ENCODE measurements at regions not wholly inside any gene's neighbourhood (a gene's known extent, or its start where the extent isn't known, plus 50 kb on each side); places are given as distances from the start of the nearest gene placed in this dataset.
"Not testable (repeated sequence)": the region's sequence is repeated elsewhere in the genome, so short reads cannot be mapped to it uniquely, and the experiment has no call there.

GRCh38 chrX:127190381-127190780 lies 370.9 kb downstream of the PRR32 start:
- H3K36me3 ChIP-seq (replicated peaks; ENCODE audit: insufficient read depth, low read length): no peaks in the 10 kb centered on the region
- no peaks in the 10 kb centered on the region for H3F3A ChIP-seq (ENCODE audit: insufficient read depth, low read length)
- H3K9ac ChIP-seq (ENCODE audit: low read length): no peak overlapping the region
- H3K9me2 ChIP-seq (replicated peaks; ENCODE audit: insufficient read depth, low read length): no peaks in the 10 kb centered on the region
- no peak overlapping the region for H3K4me3 ChIP-seq (ENCODE audit: low read length)
- no peak for DNase-seq
- no peaks in the 10 kb centered on the region for H3K27me3 ChIP-seq (replicated peaks; ENCODE audit: insufficient read depth, low read length)
- no peak for TF ChIP-seq EZH2 (optimal IDR thresholded peaks at IDR 0.05; ENCODE audit: low read depth, low read length)
- no peak for TF ChIP-seq CTCF (IDR thresholded peaks at IDR 0.05; ENCODE audit: low read length)
- no peak for TF ChIP-seq EZH2phosphoT487 (IDR thresholded peaks at IDR 0.05; ENCODE audit: low read length)
- no peaks in the 10 kb centered on the region for H3K79me2 ChIP-seq (ENCODE audit: low read length)
- H3K27ac ChIP-seq (ENCODE audit: low read length): no peak overlapping the region
- H3K4me1 ChIP-seq (ENCODE audit: low read length): no peaks in the 10 kb centered on the region
- H3K9me3 ChIP-seq (replicated peaks; ENCODE audit: insufficient read depth, low read length): no peaks in the 10 kb centered on the region
- no peak overlapping the region for H2AFZ ChIP-seq (ENCODE audit: low read length)
- H4K20me1 ChIP-seq (ENCODE audit: insufficient read depth, low read length): no peaks in the 10 kb centered on the region
- no peak overlapping the region for H3K4me2 ChIP-seq (ENCODE audit: low read depth, low read length)

GRCh38 chrX:127207326-127207725 lies 387.8 kb downstream of the PRR32 start:
- Histone ChIP-seq H3K9me2 (replicated peaks; ENCODE audit: insufficient read depth, low read length) (no peaks in the 10 kb centered on the region), H3K9me3 (replicated peaks; ENCODE audit: insufficient read depth, low read length) (no peaks in the 10 kb centered on the region), H3K27ac (ENCODE audit: low read length) (no peak overlapping the region), H3K36me3 (replicated peaks; ENCODE audit: insufficient read depth, low read length) (no peaks in the 10 kb centered on the region), H3K4me2 (ENCODE audit: low read depth, low read length) (no peak overlapping the region), H3K27me3 (replicated peaks; ENCODE audit: insufficient read depth, low read length) (no peaks in the 10 kb centered on the region), H4K20me1 (ENCODE audit: insufficient read depth, low read length) (no peaks in the 10 kb centered on the region), H3K79me2 (ENCODE audit: low read length) (no peaks in the 10 kb centered on the region), H2AFZ (ENCODE audit: low read length) (no peak overlapping the region), H3K4me1 (ENCODE audit: low read length) (no peaks in the 10 kb centered on the region), H3F3A (ENCODE audit: insufficient read depth, low read length) (no peaks in the 10 kb centered on the region), H3K4me3 (ENCODE audit: low read length) (no peak overlapping the region), H3K9ac (ENCODE audit: low read length) (no peak overlapping the region)
- TF ChIP-seq EZH2 (optimal IDR thresholded peaks at IDR 0.05; ENCODE audit: low read depth, low read length): no peak
- TF ChIP-seq CTCF (IDR thresholded peaks at IDR 0.05; ENCODE audit: low read length): no peak
- no peak for TF ChIP-seq EZH2phosphoT487 (IDR thresholded peaks at IDR 0.05; ENCODE audit: low read length)
- DNase-seq: no peak

GRCh38 chrX:127221821-127222220 lies 402.3 kb downstream of the PRR32 start:
- H3K27ac ChIP-seq (ENCODE audit: low read length); H3K9me2 ChIP-seq (replicated peaks; ENCODE audit: insufficient read depth, low read length); H2AFZ ChIP-seq (ENCODE audit: low read length); H3K4me2 ChIP-seq (ENCODE audit: low read depth, low read length); H4K20me1 ChIP-seq (ENCODE audit: insufficient read depth, low read length); H3F3A ChIP-seq (ENCODE audit: insufficient read depth, low read length); DNase-seq; H3K36me3 ChIP-seq (replicated peaks; ENCODE audit: insufficient read depth, low read length); H3K4me1 ChIP-seq (ENCODE audit: low read length); H3K9ac ChIP-seq (ENCODE audit: low read length); H3K9me3 ChIP-seq (replicated peaks; ENCODE audit: insufficient read depth, low read length); H3K4me3 ChIP-seq (ENCODE audit: low read length); H3K79me2 ChIP-seq (ENCODE audit: low read length); H3K27me3 ChIP-seq (replicated peaks; ENCODE audit: insufficient read depth, low read length): not testable (repeated sequence)

- Histone ChIP-seq H3K9me2 (replicated peaks; ENCODE audit: insufficient read depth, low read length) (no peaks in the 10 kb centered on the region), H4K20me1 (ENCODE audit: insufficient read depth, low read length) (no peaks in the 10 kb centered on the region), H3K36me3 (replicated peaks; ENCODE audit: insufficient read depth, low read length) (no peaks in the 10 kb centered on the region), H3K4me2 (ENCODE audit: low read depth, low read length) (no peak overlapping the region), H2AFZ (ENCODE audit: low read length) (no peak overlapping the region), H3K4me1 (ENCODE audit: low read length) (no peaks in the 10 kb centered on the region), H3K4me3 (ENCODE audit: low read length) (no peak overlapping the region), H3K27me3 (replicated peaks; ENCODE audit: insufficient read depth, low read length) (no peaks in the 10 kb centered on the region), H3K9me3 (replicated peaks; ENCODE audit: insufficient read depth, low read length) (no peaks in the 10 kb centered on the region), H3K9ac (ENCODE audit: low read length) (no peak overlapping the region), H3F3A (ENCODE audit: insufficient read depth, low read length) (no peaks in the 10 kb centered on the region), H3K79me2 (ENCODE audit: low read length) (no peaks in the 10 kb centered on the region), H3K27ac (ENCODE audit: low read length) (no peak overlapping the region)
- TF ChIP-seq EZH2 (optimal IDR thresholded peaks at IDR 0.05; ENCODE audit: low read depth, low read length): no peak
- no peak for DNase-seq
These were observed 424.1 kb downstream of the PRR32 start for GRCh38 chrX:127243654-127244053.
